HCT116 (cell line): ENCODE measurements at regions not wholly inside any gene's neighbourhood (a gene's known extent, or its start where the extent isn't known, plus 50 kb on each side); places are given as distances from the start of the nearest gene placed in this dataset.

ENCODE experiments used
- ATAC-seq: fragments of 200-7000 bp; cut with Tn5 transposase; 2 replicates; pipeline ENCODE4 v1.9.1; 2020; ENCODE audit warnings: mild to moderate bottlenecking, moderate library complexity
- BruUV-seq: library from RNA; stranded (reverse); fragments of 400-500 nt; replicated peaks from 2 replicates; lab custom pipeline; 2021; lab: Mats Ljungman, UMichigan
- CTCF ChIA-PET: fragments of 300-600 bp; sonication (Branson Sonifier 250); formaldehyde crosslinking; loops from one replicate; lab custom pipeline; 2021; ENCODE audit warnings: antibody characterized with exemption; lab: Charles Lee
- POLR2A ChIA-PET: fragments of 300-600, 350-600 bp; sonication (Branson Sonifier 250); formaldehyde crosslinking; loops from one replicate; lab custom pipeline; 2021; ENCODE audit warnings: antibody characterized with exemption; lab: Charles Lee
- RAD21 ChIA-PET, 2 experiments: fragments of 300-600 bp; sonication (Branson Sonifier 250); formaldehyde crosslinking; loops; one replicate each; lab custom pipeline; 2023; ENCODE audit warnings: low total read pairs in 2 of 2; ENCODE audit not compliant: uncharacterized antibody in 2 of 2, unreplicated experiment in 2 of 2, low non-redundant PET in 1 of 2; lab: Charles Lee
- DNase-seq: peaks from one replicate; pipeline ENCODE4 v3.0.0-alpha.2; 2010; ENCODE audit warnings: low read depth, low spot score
- H2AFZ ChIP-seq: fragments of 200-600 bp; shearing (Covaris generic), sonication (generic); 2 replicates; pipeline ENCODE4 v1.6.1; 2017; ENCODE audit warnings: low read depth, mixed run types, mixed read lengths, antibody characterized with exemption, low read length; ENCODE audit not compliant: poor library complexity, severe bottlenecking
- H3K27ac ChIP-seq: 2 replicates; pipeline ENCODE4 v1.5.1; 2012; ENCODE audit warnings: low read depth, low read length
- H3K27me3 ChIP-seq: fragments of 200-600 bp; sonication (generic); 2 replicates; pipeline ENCODE4 v1.6.1; 2016; ENCODE audit warnings: mixed run types, low read length, mixed read lengths; ENCODE audit not compliant: insufficient read depth
- H3K36me3 ChIP-seq, 2 experiments: fragments of 200-500 bp in 1 of 2; fragments of 200-600 bp in 1 of 2; sonication (Bioruptor generic) in 1 of 2; sonication (generic) in 1 of 2; 2 replicates each; pipeline versions ENCODE4 v1.5.1 to v1.6.1; 2014 to 2016; ENCODE audit warnings: low read length in 2 of 2, inconsistent platforms in 1 of 2, mixed read lengths in 1 of 2, mixed run types in 1 of 2; ENCODE audit not compliant: insufficient read depth in 2 of 2, control insufficient read depth in 1 of 2
- H3K4me1 ChIP-seq, 2 experiments: fragments of 200-600 bp in 1 of 2; sonication (generic) in 1 of 2; 2 replicates each; pipeline versions ENCODE4 v1.5.1 to v1.6.1; 2012 to 2017; ENCODE audit warnings: low read length in 2 of 2, inconsistent platforms in 1 of 2, mild to moderate bottlenecking in 1 of 2, mixed read lengths in 1 of 2, mixed run types in 1 of 2, moderate library complexity in 1 of 2; ENCODE audit not compliant: insufficient read depth in 2 of 2, control insufficient read depth in 1 of 2
- H3K4me2 ChIP-seq: fragments of 200-600 bp; sonication (generic); 2 replicates; pipeline ENCODE4 v1.6.1; 2017; ENCODE audit warnings: mixed run types, low read length, mixed read lengths
- H3K4me3 ChIP-seq, 2 experiments: fragments of 200-600 bp in 1 of 2; sonication (generic) in 1 of 2; replicated peaks in 1 of 2; 2 replicates each; pipeline ENCODE4 v1.5.1; 2011 to 2016; ENCODE audit warnings: low read length in 2 of 2, control low read depth in 1 of 2, low read depth in 1 of 2, mild to moderate bottlenecking in 1 of 2, mixed read lengths in 1 of 2, mixed run types in 1 of 2
- H3K79me2 ChIP-seq: fragments of 200-600 bp; sonication (generic); 2 replicates; pipeline ENCODE4 v1.6.1; 2017; ENCODE audit warnings: mild to moderate bottlenecking, mixed run types, low read length, moderate library complexity, mixed read lengths; ENCODE audit not compliant: insufficient read depth
- H3K9ac ChIP-seq: fragments of 200-600 bp; sonication (generic); 2 replicates; pipeline ENCODE4 v1.6.1; 2016; ENCODE audit warnings: low read length, mixed read lengths
- H3K9me2 ChIP-seq: fragments of 200-600 bp; sonication (generic), shearing (Covaris generic); 2 replicates; pipeline ENCODE4 v1.6.1; 2017; ENCODE audit warnings: mixed run types, mild to moderate bottlenecking, moderate library complexity; ENCODE audit not compliant: insufficient read depth
- H3K9me3 ChIP-seq, 2 experiments: fragments of 200-500 bp in 1 of 2; fragments of 200-600 bp in 1 of 2; sonication (Bioruptor generic) in 1 of 2; sonication (generic) in 1 of 2; 2 replicates each; pipeline ENCODE4 v1.6.1; 2014 to 2017; ENCODE audit warnings: low read length in 2 of 2, mixed read lengths in 2 of 2, inconsistent platforms in 1 of 2, low read depth in 1 of 2, mild to moderate bottlenecking in 1 of 2, mixed run types in 1 of 2, moderate library complexity in 1 of 2; ENCODE audit not compliant: control insufficient read depth in 1 of 2, insufficient read depth in 1 of 2
- H4K20me1 ChIP-seq: fragments of 200-600 bp; sonication (generic), shearing (Covaris generic); 2 replicates; pipeline ENCODE4 v1.6.1; 2017; ENCODE audit warnings: mixed run types, mild to moderate bottlenecking, moderate library complexity; ENCODE audit not compliant: insufficient read depth
- ATF3 ChIP-seq: IDR thresholded peaks from 2 replicates; pipeline ENCODE4 v1.6.1; 2012
- CBX3 ChIP-seq: IDR thresholded peaks from 2 replicates; pipeline ENCODE4 v1.6.1; 2012; ENCODE audit warnings: low read depth
- CEBPB ChIP-seq: IDR thresholded peaks from 2 replicates; pipeline ENCODE4 v1.6.1; 2012; ENCODE audit warnings: low read depth
- EGR1 ChIP-seq: IDR thresholded peaks from 2 replicates; pipeline ENCODE4 v1.6.1; 2012; ENCODE audit warnings: low read depth
- ELF1 ChIP-seq: IDR thresholded peaks from 2 replicates; pipeline ENCODE4 v1.6.1; 2012; ENCODE audit warnings: low read depth, borderline replicate concordance
- EZH2 ChIP-seq: fragments of 200-600 bp; sonication (generic); IDR thresholded peaks from 2 replicates; pipeline ENCODE4 v1.6.1; 2017; ENCODE audit warnings: antibody characterized with exemption, mixed run types
- EZH2phosphoT487 ChIP-seq: fragments of 200-600 bp; IDR thresholded peaks from 2 replicates; pipeline ENCODE4 v1.6.1; 2018; ENCODE audit warnings: antibody characterized with exemption, borderline replicate concordance
- FOSL1 ChIP-seq: IDR thresholded peaks from 2 replicates; pipeline ENCODE4 v1.6.1; 2012; ENCODE audit warnings: low read depth
- MAX ChIP-seq: IDR thresholded peaks from 2 replicates; pipeline ENCODE4 v1.6.1; 2012
- RAD21 ChIP-seq: IDR thresholded peaks from 2 replicates; pipeline ENCODE4 v1.6.1; 2012; ENCODE audit warnings: low read depth, mild to moderate bottlenecking
- REST ChIP-seq: IDR thresholded peaks from 2 replicates; pipeline ENCODE4 v1.6.1; 2012; ENCODE audit warnings: low read depth
- ZBTB33 ChIP-seq: IDR thresholded peaks from 2 replicates; pipeline ENCODE4 v1.6.1; 2011; ENCODE audit warnings: mild to moderate bottlenecking, low read length, moderate library complexity; ENCODE audit not compliant: insufficient replicate concordance; ENCODE audit errors: extremely low read depth
- ZNF274 ChIP-seq: fragments of 200-500 bp; sonication (Bioruptor generic); IDR thresholded peaks from 2 replicates; pipeline ENCODE4 v1.6.1; 2014; ENCODE audit warnings: mild to moderate bottlenecking, low read depth, low read length, inconsistent platforms
- intact Hi-C: fragments of 100-400 bp; cut with micrococcal nuclease; formaldehyde crosslinking; loops from 2 replicates; pipeline ENCODE4 v1.10.0; 2022

GRCh38 chr15:25185156-25185710 is 230.4 kb downstream of the SNRPN start:
- H3K9me3 ChIP-seq: peaks cover 0 to 5% of the 10 kb centered on the region in 2 experiments; a peak in 2 of 4 replicates
- CTCF ChIA-PET: no interaction called here

GRCh38 chr15:25185791-25186190 is 231.0 kb downstream of the SNRPN start:
- BruUV-seq: no TSS peak
- Histone ChIP-seq H4K20me1 (no peaks in the 10 kb centered on the region), H3K27me3 (no peaks in the 10 kb centered on the region), H3K9me3 (peaks cover 0 to 8% of the 10 kb centered on the region in 2 experiments; a peak in 2 of 4 replicates), H3K9ac (no peak overlapping the region), H2AFZ (no peak overlapping the region), H3K4me3 (no peak overlapping the region), H3K9me2 (no peaks in the 10 kb centered on the region), H3K79me2 (no peaks in the 10 kb centered on the region), H3K36me3 (no peaks in the 10 kb centered on the region), H3K27ac (no peak overlapping the region), H3K4me2 (no peak overlapping the region), H3K4me1 (no peaks in the 10 kb centered on the region)
- ATAC-seq (no peak), DNase-seq (no peak)
- intact Hi-C loops: no loop called here
- RAD21 ChIA-PET: no interaction called here
- POLR2A ChIA-PET: no interaction called here
- CTCF ChIA-PET: no interaction called here
- no peak for TF ChIP-seq REST
- TF ChIP-seq EZH2: no peak
- TF ChIP-seq MAX: no peak
- no peak for TF ChIP-seq ELF1
- no peak for TF ChIP-seq ATF3
- no peak for TF ChIP-seq EGR1
- no peak for TF ChIP-seq RAD21
- no peak for TF ChIP-seq FOSL1
- no peak for TF ChIP-seq ZNF274
- no peak for TF ChIP-seq CBX3
- TF ChIP-seq CEBPB: no peak
- TF ChIP-seq EZH2phosphoT487: no peak

More at GRCh38 chr15:25185156-25185710, 230.4 kb downstream of the SNRPN start:
- H4K20me1 ChIP-seq: no peaks in the 10 kb centered on the region
- no peak overlapping the region for H3K27ac ChIP-seq
- H3K4me2 ChIP-seq: no peak overlapping the region
- intact Hi-C loops: no loop called here
- H3K79me2 ChIP-seq: no peaks in the 10 kb centered on the region
- TF ChIP-seq ZBTB33: no peak
- no peaks in the 10 kb centered on the region for H3K36me3 ChIP-seq
- H3K4me3 ChIP-seq: no peak overlapping the region
- no peak overlapping the region for H2AFZ ChIP-seq
- H3K9ac ChIP-seq: no peak overlapping the region
- POLR2A ChIA-PET: no interaction called here
- RAD21 ChIA-PET: no interaction called here
- H3K4me1 ChIP-seq: no peaks in the 10 kb centered on the region
- DNase-seq (no peak), ATAC-seq (no peak)
- no peaks in the 10 kb centered on the region for H3K9me2 ChIP-seq
- no peaks in the 10 kb centered on the region for H3K27me3 ChIP-seq
- no TSS peak for BruUV-seq
